NOMO-1 treated with DMSO at 0.1 percent for 48 hours (cell line): ENCODE measurements at regions not wholly inside any gene's neighbourhood (a gene's known extent, or its start where the extent isn't known, plus 50 kb on each side); places are given as distances from the start of the nearest gene placed in this dataset.

Experiments
- DNase-seq: peaks from one replicate; lab custom pipeline; 2025; ENCODE audit not compliant: unreplicated experiment; lab: John Stamatoyannopoulos, UW

GRCh38 chr16:86414991-86415740 lies 95.2 kb upstream of the FOXF1 start:
- DNase-seq: no peak

- no peak for DNase-seq
Measured at GRCh38 chr16:86418981-86419380, 91.3 kb upstream of the FOXF1 start.

DNA sequence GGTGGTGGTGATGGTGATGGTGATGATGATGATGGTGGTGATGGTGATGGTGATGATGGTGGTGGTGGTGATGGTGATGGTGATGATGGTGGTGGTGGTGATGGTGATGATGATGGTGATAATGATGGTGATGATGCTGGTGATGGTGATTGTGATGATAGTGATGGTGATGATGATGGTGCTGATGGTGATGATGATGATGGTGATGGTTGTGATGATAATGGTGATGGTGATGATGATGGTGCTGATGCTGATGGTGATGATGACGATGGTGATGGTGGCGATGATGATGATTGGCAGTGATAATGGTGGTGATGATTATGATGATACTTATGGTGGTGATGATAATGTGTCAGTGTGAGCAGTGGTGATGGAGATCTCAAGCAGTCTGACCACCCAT lies 90.8 kb upstream of the FOXF1 start:
- no peak for DNase-seq

- no peak for DNase-seq
Measured at GRCh38 chr16:86421995-86422394, 88.3 kb upstream of the FOXF1 start.

- DNase-seq: no peak
Measured at GRCh38 chr16:86424398-86424797, 85.9 kb upstream of the FOXF1 start.

GRCh38 chr16:86424985-86425384 lies 85.3 kb upstream of the FOXF1 start:
- DNase-seq: no peak

DNA sequence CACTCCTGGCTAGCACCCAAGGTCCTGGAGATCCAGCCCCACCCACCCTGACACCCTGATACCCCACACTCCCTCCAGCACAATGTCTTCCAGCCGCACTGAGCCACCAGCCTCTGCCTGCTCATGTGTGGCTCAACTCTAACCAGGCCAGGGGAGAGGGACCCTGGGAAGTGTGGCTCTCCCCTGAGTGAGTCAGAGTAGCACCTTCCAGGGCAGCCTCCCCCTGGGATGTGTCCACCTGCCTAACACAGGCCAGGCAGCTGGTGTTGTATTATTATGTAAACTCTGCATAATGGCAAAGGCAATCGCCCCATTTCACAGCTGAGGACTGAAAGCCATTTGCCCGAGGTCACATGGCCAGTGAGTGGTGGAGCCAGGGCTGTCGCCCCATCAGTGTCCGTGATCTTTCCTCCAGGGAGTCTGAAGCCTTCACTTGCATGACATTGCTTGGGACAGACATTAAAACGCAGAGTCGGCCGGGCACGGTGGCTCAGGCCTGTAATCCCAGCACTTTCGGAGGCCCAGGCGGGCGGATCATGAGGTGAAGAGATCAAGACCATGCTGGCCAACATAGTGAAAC lies 84.2 kb upstream of the FOXF1 start:
- DNase-seq: no peak

DNA sequence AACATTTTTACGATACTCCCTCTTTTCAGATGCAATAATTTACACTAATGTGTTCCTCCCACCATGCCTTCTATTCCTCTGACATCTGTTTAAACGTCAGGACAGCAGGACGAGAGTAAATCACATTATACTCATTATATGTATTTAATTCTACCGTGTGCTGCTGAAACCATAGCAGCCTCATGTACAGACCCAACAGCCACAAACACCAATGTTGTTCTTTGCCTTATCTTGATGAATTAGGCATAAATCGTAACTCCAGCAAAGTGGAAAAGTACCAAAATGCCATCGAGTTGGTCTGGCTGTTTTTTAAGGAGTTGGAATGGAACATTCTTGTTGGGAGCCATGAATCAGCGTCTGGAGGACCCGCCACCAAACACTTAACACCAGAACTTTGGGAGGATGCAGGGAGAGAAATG lies 82.9 kb upstream of the FOXF1 start:
- DNase-seq: no peak

DNA sequence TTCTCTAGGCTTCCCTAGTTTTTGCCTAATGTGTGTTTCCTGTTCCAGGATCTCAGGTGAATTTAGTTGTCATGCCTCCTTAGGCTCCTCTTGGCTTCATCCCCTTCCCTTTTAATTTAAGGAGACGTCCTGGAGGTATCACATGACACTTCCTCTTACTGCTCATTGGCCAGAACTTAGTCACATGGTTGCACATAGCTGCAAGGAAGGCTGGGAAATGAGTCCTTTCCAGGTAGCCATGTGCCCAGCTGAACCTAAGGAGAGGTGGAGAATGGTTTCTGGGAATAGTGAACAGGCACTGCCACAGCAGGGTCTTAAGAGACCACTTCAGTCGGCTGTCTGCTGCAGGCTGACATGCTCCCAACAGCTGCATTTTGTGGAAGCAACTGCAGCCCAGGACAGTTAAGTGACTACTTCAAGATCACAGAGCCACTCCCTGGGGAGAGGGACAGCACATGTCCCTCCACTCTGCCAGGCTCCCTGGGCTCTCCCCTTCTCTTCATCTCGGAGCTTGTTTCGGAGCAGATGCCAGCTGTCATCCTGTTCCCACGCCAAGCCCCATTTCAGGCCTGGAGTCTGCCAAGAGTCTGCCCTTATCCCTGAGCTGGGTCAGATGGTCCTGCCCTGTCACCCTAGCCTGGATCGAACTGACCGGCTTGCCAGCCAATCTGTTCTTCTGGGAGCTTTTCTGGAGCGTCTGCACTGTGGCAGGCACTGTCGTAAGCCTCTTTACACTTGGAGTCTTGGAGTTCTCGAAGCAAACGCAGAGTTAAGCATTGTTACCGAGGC lies 81.4 kb upstream of the FOXF1 start:
- no peak for DNase-seq

- DNase-seq: no peak
Measured at GRCh38 chr16:86429663-86430062, 80.7 kb upstream of the FOXF1 start.

DNA sequence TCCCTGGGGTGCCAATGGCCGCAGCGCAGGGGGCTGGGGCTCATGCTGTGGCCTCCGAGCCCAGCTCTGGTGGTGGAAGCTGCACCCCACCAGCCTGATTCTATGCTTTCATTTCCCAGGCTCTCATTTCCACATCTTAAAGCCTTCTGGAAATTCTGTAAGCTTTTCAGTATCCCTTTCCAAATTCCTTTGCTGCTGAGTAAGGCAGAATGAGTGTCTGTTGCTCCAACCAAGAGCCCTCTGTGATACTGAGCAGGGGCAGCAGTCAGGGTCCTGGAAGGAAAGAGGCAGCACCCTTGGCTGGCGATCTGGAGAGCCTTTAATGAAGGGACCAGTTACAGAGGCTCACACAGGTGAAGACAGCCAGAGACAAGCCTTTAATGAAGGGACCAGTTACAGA lies 79.5 kb upstream of the FOXF1 start:
- no peak for DNase-seq

- no peak for DNase-seq
Measured at GRCh38 chr16:86431540-86431939, 78.8 kb upstream of the FOXF1 start.

- DNase-seq: no peak
Measured at GRCh38 chr16:86432048-86432447, 78.3 kb upstream of the FOXF1 start.

- no peak for DNase-seq
Measured at GRCh38 chr16:86432691-86433090, 77.6 kb upstream of the FOXF1 start.

DNA sequence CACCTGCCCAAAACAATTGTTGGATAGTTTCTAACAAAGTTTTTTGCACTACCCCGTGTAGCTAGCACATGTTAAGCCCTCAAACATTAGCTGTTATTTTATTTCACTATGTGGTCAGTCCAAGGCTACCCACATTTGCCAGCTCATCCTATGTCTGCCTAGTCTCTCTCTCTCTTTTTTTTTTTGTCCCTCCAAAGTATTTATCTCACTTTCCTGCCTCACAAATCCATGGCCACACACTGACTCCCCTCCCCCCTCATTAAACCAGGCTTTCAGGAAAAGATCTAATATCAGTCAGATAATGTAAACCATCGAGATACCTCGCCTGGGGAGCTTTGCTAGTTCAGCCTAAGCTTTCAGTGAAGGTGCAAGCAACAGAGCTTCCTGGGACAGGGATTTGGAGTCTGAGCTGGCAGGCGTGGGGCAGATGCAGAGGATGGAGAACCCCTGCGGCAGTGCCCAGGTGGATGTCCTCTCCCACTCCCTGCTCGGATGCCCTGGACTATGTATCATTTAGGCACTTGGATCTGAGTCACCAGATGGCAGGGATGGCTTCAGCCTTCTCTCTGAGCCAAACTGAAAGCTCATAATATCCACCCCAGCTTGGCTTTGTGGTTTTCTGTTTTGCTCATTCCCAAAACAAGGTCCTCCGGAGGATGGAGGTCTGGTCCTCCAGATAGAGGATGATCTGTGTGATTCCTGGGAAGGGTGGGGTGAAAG lies 73.7 kb upstream of the FOXF1 start:
- no peak for DNase-seq

GRCh38 chr16:86437348-86437747 lies 73.0 kb upstream of the FOXF1 start:
- no peak for DNase-seq

- no peak for DNase-seq
Measured at GRCh38 chr16:86442703-86443102, 67.6 kb upstream of the FOXF1 start.

GRCh38 chr16:86443508-86444147 lies 66.7 kb upstream of the FOXF1 start:
- no peak for DNase-seq

DNA sequence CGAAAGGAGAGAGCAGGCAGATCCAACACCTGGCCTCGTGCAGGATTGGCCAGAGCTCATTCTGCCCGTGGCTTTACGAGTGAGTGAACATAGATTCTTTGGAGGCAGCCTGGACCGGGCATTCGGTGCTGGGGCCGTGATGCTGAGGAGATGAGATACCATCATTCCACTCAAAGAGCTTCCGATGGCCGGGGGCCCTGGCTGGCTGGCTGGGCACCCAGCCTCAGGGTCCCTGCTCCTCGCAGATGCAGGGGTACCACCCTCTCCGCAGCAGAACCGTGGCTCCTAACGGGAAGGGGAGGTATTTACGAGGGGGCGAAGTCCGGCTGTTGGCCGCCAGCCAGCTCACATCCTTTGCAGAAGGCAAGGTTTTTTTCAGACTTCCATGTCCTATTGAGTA lies 66.1 kb upstream of the FOXF1 start:
- no peak for DNase-seq

DNA sequence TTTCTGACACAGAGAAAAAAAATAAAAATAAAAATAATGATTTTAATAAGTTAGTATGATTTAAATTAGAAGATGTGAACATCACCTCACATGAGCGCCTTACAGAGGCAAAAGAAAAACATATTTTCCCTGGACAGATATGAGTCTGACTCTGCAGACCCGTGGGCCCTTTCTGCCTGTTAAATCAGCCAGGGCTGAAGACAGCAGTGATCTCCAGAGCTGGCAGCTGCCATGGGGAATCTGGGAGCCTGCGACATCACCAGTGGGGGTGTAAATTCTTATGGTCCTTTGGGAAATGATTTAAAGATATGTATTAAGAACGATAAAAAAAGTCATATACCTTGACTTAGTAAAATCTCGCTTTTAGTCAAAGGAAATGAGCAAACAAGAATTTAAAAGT lies 65.7 kb upstream of the FOXF1 start:
- DNase-seq: no peak

DNA sequence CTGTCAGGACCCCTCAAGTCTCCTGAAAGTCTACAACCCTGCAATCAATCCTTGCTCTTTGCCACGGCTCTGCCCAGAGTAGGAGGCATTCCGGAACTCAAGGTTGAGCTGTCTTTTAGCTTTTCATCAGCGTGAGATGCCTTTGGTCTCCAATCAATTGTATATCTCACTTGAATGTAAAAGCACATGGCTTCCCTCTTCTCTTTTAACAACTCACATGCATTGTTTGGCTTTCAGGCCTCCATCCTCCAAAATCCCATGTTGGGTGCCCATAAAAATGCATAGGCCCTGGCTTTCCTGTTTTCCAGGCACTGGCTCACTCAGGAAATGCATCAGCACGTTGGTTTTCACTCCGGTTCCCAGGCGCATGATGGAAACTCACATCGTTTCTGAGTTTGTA lies 64.0 kb upstream of the FOXF1 start:
- no peak for DNase-seq
